HEK293T (cell line): ENCODE measurements at regions not wholly inside any gene's neighbourhood (a gene's known extent, or its start where the extent isn't known, plus 50 kb on each side); places are given as distances from the start of the nearest gene placed in this dataset.

ENCODE experiments used
- BHLHE40 ChIP-seq: fragments of 450-650 bp; IDR thresholded peaks from 2 replicates; pipeline ENCODE4 v1.6.1; 2016; ENCODE audit warnings: mild to moderate bottlenecking, moderate library complexity, borderline replicate concordance
- CTBP1 ChIP-seq: fragments of 450-650 bp; IDR thresholded peaks from 2 replicates; pipeline ENCODE4 v1.6.1; 2016; ENCODE audit warnings: borderline replicate concordance
- ELF4 ChIP-seq: fragments of 450-650 bp; IDR thresholded peaks from 2 replicates; pipeline ENCODE4 v1.6.1; 2017; ENCODE audit warnings: antibody characterized with exemption
- FOXA1 ChIP-seq: fragments of 450-650 bp; IDR thresholded peaks from 2 replicates; pipeline ENCODE4 v1.6.1; 2016; ENCODE audit warnings: mild to moderate bottlenecking
- FOXK2 ChIP-seq: fragments of 450-650 bp; IDR thresholded peaks from 2 replicates; pipeline ENCODE4 v1.6.1; 2016; ENCODE audit warnings: mild to moderate bottlenecking
- FOXM1 ChIP-seq: fragments of 450-650 bp; IDR thresholded peaks from 2 replicates; pipeline ENCODE4 v1.6.1; 2017; ENCODE audit warnings: mild to moderate bottlenecking, borderline replicate concordance
- SP1 ChIP-seq: fragments of 450-650 bp; IDR thresholded peaks from 2 replicates; pipeline ENCODE4 v1.6.1; 2017

DNA sequence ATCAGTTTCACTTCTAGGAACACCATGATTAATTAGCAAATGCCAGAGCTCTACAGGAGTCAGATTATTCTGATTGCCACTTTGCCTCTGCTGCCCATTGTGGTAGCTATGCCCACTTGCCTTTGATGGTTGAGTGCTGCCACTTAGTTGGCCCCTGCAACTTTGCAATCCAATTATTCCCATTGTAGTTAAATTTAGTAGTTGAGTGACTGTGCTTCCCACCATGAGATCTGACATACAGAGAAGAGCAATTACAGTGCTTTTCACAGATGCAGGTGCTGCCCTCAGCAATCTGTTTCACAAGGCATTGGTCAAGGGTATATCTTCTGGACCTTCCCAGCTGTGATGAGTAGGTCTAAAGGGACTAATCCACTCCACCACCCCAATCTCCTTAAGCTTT lies 468.4 kb upstream of the RGS6 start:
- no peak for TF ChIP-seq FOXM1
- TF ChIP-seq FOXK2, result no peak
- TF ChIP-seq SP1, result no peak
- no peak for TF ChIP-seq BHLHE40
- TF ChIP-seq ELF4, result no peak
- TF ChIP-seq FOXA1, result no peak
- TF ChIP-seq CTBP1, result no peak
